ENCODE measurements at regions not wholly inside any gene's neighbourhood (a gene's known extent, or its start where the extent isn't known, plus 50 kb on each side); places are given as distances from the start of the nearest gene placed in this dataset.
"Not testable (repeated sequence)": the region's sequence is repeated elsewhere in the genome, so short reads cannot be mapped to it uniquely, and the experiment has no call there.

DNA sequence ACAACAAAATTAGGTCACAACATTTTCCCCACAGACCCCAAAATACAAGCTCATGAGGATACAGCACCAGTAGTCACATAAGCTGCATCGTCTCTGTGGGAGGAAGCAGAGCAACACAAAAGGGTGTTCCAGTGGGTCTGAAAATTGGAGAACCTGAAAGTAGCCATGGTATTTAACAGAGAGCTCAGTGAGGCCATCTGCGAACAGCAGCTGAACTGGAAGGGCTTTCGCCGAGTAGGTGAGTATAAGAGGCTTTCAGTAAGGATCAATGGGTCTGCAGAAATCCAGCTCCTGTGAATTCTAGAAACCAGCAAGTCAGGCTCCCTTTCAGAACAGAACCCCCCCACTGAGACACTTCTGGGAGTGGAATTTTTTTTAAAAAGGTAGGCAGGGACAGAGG is 120.0 kb upstream of the RREB1 start:
- Histone ChIP-seq H3K27ac (no peak overlapping the region), H3K4me1 (no peaks in the 10 kb centered on the region), H3K9me3 (no peaks in the 10 kb centered on the region), H3K36me3 (no peaks in the 10 kb centered on the region), H3K27me3 (no peaks in the 10 kb centered on the region), H3K4me3 (no peak overlapping the region)
- TF ChIP-seq, protein P1, sequence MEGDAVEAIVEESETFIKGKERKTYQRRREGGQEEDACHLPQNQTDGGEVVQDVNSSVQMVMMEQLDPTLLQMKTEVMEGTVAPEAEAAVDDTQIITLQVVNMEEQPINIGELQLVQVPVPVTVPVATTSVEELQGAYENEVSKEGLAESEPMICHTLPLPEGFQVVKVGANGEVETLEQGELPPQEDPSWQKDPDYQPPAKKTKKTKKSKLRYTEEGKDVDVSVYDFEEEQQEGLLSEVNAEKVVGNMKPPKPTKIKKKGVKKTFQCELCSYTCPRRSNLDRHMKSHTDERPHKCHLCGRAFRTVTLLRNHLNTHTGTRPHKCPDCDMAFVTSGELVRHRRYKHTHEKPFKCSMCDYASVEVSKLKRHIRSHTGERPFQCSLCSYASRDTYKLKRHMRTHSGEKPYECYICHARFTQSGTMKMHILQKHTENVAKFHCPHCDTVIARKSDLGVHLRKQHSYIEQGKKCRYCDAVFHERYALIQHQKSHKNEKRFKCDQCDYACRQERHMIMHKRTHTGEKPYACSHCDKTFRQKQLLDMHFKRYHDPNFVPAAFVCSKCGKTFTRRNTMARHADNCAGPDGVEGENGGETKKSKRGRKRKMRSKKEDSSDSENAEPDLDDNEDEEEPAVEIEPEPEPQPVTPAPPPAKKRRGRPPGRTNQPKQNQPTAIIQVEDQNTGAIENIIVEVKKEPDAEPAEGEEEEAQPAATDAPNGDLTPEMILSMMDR (IDR thresholded peaks at IDR 0.05): no peak
- DNase-seq (ENCODE audit: low spot score): no peak

DNA sequence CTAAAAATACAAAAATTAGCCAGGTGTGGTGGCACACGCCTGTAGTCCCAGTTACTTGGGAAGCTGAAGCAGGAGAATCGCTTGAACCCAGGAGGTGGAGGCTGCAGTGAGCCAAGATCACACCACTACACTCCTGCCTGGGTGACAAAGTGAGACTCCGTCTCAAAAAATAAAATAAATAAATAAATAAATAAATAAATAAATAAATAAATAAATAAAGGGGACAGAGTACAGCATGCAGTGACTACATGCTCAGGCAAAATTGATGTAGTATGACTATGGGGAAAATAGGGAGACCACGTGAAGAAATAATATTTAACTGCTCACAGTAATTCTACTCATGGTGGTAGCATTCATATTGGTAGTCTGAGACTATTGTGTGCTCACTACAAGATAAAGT is 117.7 kb upstream of the RREB1 start:
- H3K4me3 ChIP-seq; H3K36me3 ChIP-seq; H3K27ac ChIP-seq; H3K9me3 ChIP-seq; H3K4me1 ChIP-seq; DNase-seq (ENCODE audit: low spot score); H3K27me3 ChIP-seq: not testable (repeated sequence)

DNA sequence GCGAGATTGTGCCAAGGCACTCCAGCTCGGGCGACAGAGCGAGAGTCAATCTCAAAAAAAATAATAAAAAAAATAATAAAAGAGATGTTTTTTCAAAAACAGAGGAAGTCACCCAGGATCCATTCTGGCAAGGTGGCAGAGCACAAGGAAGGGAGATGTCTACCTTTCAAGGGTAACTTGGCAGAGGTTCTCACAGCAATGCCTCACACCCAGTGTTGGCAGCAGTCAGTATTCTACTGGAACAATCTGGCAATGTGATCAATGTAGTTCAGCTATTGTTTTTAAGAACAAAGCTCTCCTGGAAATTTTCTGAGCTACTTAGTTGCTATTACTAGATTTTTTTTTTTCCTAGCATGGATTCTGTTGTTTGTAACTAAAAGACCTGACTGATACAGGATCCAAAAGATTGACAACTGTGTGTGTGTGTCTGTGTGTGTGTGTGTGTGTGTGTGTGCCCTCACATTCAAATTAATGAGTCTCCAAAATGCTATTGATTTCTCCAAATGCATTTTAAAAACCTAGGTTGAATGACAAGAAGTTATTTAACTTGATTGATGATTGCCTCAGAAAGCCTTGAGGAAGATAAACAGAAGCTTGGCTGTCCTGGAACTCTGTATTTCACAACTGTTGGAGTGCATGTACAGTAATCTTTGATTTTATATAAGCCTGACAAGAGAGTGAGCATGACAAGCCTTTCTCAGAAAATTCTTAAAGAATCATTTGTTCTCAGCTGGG is 114.1 kb upstream of the RREB1 start:
- no peaks in the 10 kb centered on the region for H3K9me3 ChIP-seq
- H3K27ac ChIP-seq: no peak overlapping the region
- TF ChIP-seq, protein P1 (IDR thresholded peaks at IDR 0.05): no peak
- H3K4me3 ChIP-seq: no peak overlapping the region
- no peaks in the 10 kb centered on the region for H3K27me3 ChIP-seq
- DNase-seq (ENCODE audit: low spot score): no peak
- no peaks in the 10 kb centered on the region for H3K36me3 ChIP-seq
- H3K4me1 ChIP-seq: peaks cover 0 to 5% of the 10 kb centered on the region in 2 donors

DNA sequence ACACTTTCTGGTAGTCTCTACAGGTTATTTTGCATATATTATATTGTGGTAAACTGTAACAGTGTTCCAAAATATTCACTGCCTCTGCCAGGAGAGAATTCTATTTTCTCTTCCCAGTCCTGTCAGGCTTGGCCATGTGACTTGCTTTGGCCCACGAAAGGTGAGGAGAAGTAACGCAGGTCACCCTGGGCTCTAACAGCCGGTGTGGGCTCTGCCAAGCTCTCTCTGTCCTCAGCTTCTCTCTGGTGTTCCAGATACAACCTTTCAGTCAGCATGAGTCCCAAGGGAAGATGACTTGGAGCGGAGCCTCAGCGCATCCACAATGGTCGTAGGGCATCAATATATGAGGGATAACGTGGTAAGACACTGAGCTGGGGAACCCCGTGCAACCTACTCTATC is 113.0 kb upstream of the RREB1 start:
- no peak for DNase-seq (ENCODE audit: low spot score)
- H3K27ac ChIP-seq: peak overlapping the region; percentile 46

DNA sequence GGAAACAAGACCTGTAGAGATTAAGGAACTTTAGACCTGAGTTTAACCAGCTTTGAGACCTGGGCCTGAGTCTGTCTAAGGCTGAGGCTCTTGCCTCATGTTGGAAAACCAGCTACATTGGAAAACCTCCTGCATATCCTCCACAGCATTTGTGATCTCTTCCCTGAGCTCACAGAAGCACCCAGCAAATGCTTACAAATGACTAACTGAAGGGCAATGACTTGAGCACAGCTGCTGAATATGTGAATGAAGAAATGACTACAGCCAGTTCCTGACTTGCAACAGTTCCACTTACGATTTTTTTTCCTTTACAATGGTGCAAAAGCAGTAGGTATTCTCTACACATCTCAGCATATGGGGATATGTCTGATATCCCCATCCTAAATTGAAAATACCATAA is 112.4 kb upstream of the RREB1 start:
- H3K9me3 ChIP-seq: no peaks in the 10 kb centered on the region
- TF ChIP-seq, protein P1 (IDR thresholded peaks at IDR 0.05): no peak
- H3K4me1 ChIP-seq: peaks cover 0 to 5% of the 10 kb centered on the region in 2 donors
- no peaks in the 10 kb centered on the region for H3K27me3 ChIP-seq
- H3K27ac ChIP-seq: peak overlapping the region; percentile 46
- no peak for DNase-seq (ENCODE audit: low spot score)
- no peak overlapping the region for H3K4me3 ChIP-seq
- no peaks in the 10 kb centered on the region for H3K36me3 ChIP-seq

More for the DNA sequence above, 113.0 kb upstream of the RREB1 start:
- TF ChIP-seq, protein P1 (IDR thresholded peaks at IDR 0.05): no peak
- Histone ChIP-seq H3K27me3 (no peaks in the 10 kb centered on the region), H3K4me1 (peaks cover 0 to 5% of the 10 kb centered on the region in 2 donors), H3K4me3 (no peak overlapping the region), H3K9me3 (no peaks in the 10 kb centered on the region), H3K36me3 (no peaks in the 10 kb centered on the region)

DNA sequence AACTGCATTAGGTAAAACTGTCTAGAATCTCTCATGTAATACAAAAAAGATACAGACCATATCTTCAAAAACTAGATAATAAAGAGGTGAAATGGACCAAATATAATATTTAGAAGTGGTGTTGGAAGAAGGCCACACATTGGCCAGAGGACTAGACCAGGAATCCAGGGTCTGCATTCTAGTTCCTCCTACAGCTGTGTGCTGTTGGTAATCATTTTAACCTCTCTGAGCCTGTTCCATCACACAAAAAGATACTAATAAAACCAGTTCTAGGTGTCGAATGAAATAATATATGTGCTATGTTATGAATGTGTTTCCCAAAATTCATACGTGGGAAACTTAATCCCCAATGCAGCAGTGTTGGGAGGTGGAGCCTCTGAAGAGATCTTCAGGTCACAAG is 111.6 kb upstream of the RREB1 start:
- Histone ChIP-seq H3K27me3 (no peaks in the 10 kb centered on the region), H3K9me3 (no peaks in the 10 kb centered on the region), H3K4me1 (peaks cover 0 to 5% of the 10 kb centered on the region in 2 donors), H3K4me3 (no peak overlapping the region), H3K36me3 (no peaks in the 10 kb centered on the region), H3K27ac (no peak overlapping the region)
- TF ChIP-seq, protein P1 (IDR thresholded peaks at IDR 0.05): no peak
- DNase-seq (ENCODE audit: low spot score): no peak

Measured in right atrium auricular region (tissue), 2 donors.